Lower leg skin (tissue), 4 donors: ENCODE measurements at regions not wholly inside any gene's neighbourhood (a gene's known extent, or its start where the extent isn't known, plus 50 kb on each side); places are given as distances from the start of the nearest gene placed in this dataset.

ENCODE experiments used
- DNase-seq, 2 donors: peaks; one replicate each; pipeline ENCODE4 v3.0.0-alpha.2; 2019; ENCODE audit warnings: low spot score in 2 of 2
- H3K4me3 ChIP-seq: fragments of 200-600 bp; sonication (generic); 2 replicates; pipeline ENCODE4 v1.5.1; 2017; ENCODE audit warnings: mild to moderate bottlenecking, low read depth; ENCODE audit not compliant: poor library complexity, severe bottlenecking
- POLR2A ChIP-seq, 2 donors: fragments of 450-650 bp; IDR thresholded peaks; one replicate each; pipeline ENCODE4 v1.6.1; 2016 to 2017; ENCODE audit warnings: antibody characterized with exemption in 2 of 2, mild to moderate bottlenecking in 1 of 2, moderate library complexity in 1 of 2
- WGBS, 2 donors: methylation state at CpG; one replicate each; pipeline ENCODE4 v1.1.5; 2018; 5-methylcytosine and 5-hydroxymethylcytosine counted together
- intact Hi-C: fragments of 100-400 bp; cut with DNase I; formaldehyde crosslinking; loops from one replicate; pipeline ENCODE4 v1.15.0; 2023; ENCODE audit warnings: low total_unique reads
- TF ChIP-seq, protein P1 (sequence below), 3 donors: fragments of 450-650 bp; IDR thresholded peaks; one replicate each; pipeline ENCODE4 v1.5.1; 2016; ENCODE audit warnings: antibody characterized with exemption in 3 of 3, mild to moderate bottlenecking in 3 of 3, moderate library complexity in 2 of 3

DNA sequence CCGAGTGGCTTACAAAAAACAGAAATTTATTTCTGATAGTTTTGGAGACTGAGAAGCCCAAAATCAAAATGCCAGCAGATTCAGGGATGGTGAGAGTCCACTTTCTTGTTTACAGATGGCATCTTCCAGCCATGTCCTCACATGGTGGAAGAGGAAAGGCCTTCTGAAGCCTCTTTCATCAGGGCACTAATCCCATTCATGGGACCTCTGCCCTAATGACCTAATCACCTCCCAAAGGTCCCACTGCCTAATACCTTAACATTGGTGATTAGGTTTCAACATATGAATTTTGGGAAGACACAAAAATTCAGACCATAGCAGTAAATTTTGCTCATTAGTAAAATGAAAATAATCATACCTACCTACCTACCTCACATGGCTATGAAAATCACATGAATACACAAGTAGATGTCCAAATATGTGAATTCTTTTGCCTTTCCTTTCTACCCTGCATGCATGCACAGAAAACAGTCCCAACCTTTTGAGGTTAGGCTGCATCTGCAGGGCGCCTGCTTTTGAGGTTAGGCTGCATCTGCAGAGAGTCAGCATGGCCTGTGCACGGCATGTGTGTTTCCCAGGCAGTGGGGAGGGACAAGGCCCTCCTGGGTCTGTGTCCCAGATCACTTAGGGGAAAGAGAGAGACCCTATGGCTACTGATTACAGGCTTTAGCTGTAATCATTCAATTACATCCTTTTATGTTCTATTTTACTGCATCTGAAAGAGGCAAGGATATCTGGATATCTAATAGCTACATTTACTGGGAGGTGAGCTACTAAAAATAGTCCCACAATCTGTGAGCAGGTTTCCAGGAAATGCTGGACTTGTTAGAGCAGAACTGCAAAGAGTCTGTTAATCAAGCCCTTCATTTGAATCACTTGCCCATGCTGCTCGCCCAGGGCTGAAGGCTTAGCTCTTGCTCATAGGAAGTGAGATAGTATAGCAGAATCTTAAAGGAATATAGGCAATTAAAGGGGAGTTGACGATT is 497.7 kb upstream of the MARCKS start:
- TF ChIP-seq, protein P1, sequence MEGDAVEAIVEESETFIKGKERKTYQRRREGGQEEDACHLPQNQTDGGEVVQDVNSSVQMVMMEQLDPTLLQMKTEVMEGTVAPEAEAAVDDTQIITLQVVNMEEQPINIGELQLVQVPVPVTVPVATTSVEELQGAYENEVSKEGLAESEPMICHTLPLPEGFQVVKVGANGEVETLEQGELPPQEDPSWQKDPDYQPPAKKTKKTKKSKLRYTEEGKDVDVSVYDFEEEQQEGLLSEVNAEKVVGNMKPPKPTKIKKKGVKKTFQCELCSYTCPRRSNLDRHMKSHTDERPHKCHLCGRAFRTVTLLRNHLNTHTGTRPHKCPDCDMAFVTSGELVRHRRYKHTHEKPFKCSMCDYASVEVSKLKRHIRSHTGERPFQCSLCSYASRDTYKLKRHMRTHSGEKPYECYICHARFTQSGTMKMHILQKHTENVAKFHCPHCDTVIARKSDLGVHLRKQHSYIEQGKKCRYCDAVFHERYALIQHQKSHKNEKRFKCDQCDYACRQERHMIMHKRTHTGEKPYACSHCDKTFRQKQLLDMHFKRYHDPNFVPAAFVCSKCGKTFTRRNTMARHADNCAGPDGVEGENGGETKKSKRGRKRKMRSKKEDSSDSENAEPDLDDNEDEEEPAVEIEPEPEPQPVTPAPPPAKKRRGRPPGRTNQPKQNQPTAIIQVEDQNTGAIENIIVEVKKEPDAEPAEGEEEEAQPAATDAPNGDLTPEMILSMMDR (IDR thresholded peaks at IDR 0.05), result no peak
- TF ChIP-seq POLR2A (IDR thresholded peaks at IDR 0.05), result no peak
- WGBS, 2 donors, result 57% methylated on average over 5 of the region's 5 CpGs
- intact Hi-C loops, result no loop called here
- H3K4me3 ChIP-seq, result no peak overlapping the region
- no peak for DNase-seq

DNA sequence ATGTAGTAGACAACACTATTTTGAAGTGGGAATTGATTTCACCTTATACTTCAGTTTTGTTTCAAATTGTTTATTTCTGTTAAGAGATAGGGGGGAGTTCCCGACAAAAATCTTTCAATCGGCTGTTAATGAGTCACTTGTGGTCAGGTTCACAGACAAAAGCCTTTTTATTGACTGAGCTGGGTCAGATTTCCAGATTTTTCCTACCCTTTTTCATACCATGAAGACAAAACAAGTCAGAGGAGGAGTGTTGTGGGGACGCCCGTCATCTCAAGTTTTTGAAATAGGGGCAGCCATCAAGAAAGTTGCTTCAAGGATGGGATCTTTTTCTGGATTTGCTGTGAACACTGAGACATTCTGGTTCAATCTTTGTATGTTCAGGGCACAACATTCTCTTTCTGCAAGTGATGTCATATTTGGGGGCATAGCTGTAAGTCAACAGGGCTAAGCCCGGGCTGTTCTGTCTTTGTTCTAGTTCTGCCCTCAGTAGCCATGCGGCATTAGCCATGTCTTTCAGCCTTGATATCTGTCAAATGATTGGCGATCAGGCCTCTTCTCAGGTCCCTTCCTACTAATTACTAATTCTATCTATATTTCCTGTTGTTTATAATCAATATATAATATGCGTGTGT is 496.0 kb upstream of the MARCKS start:
- no peak for DNase-seq
- H3K4me3 ChIP-seq, result no peak overlapping the region
- 78% methylated on average over 8 of the region's 8 CpGs for WGBS, 2 donors
- intact Hi-C loops, result no loop called here
- TF ChIP-seq, protein P1 (IDR thresholded peaks at IDR 0.05), result no peak
- TF ChIP-seq POLR2A (IDR thresholded peaks at IDR 0.05), result no peak

DNA sequence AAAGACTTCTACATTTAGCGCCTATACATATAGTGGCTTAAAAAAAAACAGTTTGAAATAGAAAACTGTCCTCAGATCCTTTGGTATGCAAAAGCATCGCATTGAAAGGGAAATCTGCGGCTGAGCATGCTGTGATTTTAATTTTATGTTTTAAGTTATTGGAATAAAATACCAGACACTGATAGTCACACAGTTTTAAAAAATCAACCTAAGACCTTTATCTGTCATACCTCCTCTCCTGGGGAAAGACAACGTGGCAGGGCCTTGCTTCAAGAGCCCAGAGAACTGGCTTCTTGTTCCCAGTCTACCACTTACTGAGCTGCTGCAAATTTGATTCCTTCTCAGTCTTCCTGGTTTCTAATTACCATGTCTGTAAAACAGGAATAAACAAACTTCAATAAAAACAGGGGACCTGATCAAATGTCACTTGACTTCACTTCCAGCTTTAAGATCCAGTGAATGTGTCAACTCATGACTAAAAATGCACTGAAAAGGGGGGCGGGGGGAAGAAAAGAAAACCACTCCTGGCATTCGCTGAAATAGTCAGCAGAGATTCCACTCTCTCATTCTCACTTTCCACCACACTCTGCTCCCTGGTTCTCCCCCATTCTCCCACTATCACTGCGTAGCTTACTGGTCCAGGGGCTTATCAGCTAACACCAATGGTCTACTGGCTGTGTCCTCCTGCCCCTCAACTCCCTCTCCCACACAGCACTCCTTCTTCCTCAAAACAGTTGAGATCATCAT is 494.7 kb upstream of the MARCKS start:
- 79 to 86% methylated on average over 7 of the region's 7 CpGs for WGBS, 2 donors
- intact Hi-C loops, result no loop called here
- no peak for DNase-seq
- TF ChIP-seq POLR2A (IDR thresholded peaks at IDR 0.05), result no peak
- TF ChIP-seq, protein P1 (IDR thresholded peaks at IDR 0.05), result no peak
- no peak overlapping the region for H3K4me3 ChIP-seq

DNA sequence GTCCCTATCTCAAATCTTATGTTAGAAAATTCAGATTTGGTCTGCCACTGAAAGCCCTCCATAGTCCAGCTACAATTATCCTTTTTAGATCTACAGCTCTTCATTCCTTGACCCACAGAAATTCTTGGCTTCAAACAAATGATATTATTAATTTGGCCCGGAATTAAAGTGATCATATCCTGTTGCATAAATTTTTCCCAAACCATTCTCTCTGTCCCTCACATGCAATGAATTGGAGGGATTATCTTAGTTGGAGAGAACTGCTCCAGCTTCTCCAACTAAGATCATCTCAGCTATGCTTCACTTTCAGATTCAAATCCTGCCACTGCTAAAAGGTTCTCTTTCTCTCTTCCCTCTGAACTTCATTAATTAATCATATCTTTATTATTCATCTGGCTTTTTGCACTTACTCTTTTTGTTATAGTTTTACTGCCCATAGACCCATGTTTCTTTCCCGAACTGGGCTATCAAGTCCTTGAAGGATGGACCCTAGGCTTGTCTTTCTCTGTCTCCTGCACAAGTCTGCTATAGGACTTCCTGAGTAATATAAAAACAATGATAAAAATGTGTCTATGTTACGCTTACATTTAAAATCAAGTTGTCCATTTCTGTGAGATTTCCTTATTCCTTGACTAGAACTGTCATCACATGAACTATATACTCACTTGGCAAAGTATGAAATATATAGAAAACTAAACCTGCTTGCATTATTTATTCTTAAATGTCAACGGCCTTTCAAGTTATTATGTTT is 493.9 kb upstream of the MARCKS start:
- no peak overlapping the region for H3K4me3 ChIP-seq
- intact Hi-C loops, result no loop called here
- no peak for DNase-seq
- 79% methylated on average over 4 of the region's 4 CpGs for WGBS, 2 donors
- TF ChIP-seq POLR2A (IDR thresholded peaks at IDR 0.05), result no peak
- TF ChIP-seq, protein P1 (IDR thresholded peaks at IDR 0.05), result no peak

DNA sequence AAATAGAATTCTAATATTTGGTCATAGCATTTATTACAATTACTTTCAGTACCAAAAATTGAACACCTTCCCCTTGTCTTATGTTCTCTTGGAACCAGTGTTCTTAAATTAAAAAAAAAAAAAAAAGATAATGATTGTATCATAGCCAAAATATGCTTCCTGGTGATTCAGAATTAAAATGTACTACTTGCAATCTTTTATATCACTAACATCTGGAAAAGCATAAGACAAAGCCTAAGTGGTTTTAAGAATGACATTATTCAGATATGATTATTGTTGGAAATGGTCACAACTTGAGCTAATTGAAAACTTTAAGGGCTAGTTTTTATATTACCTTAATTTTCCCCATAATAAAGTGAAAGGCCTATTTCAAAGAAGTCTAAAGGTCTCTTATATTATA is 493.3 kb upstream of the MARCKS start:
- TF ChIP-seq POLR2A (IDR thresholded peaks at IDR 0.05), result no peak

More for the DNA sequence above, 493.3 kb upstream of the MARCKS start:
- no peak overlapping the region for H3K4me3 ChIP-seq
- DNase-seq, result no peak
- intact Hi-C loops, result no loop called here
